Endothelial cell of umbilical vein (primary cell): ENCODE measurements at regions not wholly inside any gene's neighbourhood (a gene's known extent, or its start where the extent isn't known, plus 50 kb on each side); places are given as distances from the start of the nearest gene placed in this dataset.

Source experiments
- BruUV-seq: library from RNA; stranded (reverse); fragments of 400-500 nt; replicated peaks from 2 replicates; lab custom pipeline; 2021; lab: Mats Ljungman, UMichigan
- CTCF ChIA-PET: fragments of 300-600, 350-600 bp; sonication (Branson Sonifier 250); formaldehyde crosslinking; loops from one replicate; lab custom pipeline; 2021; ENCODE audit warnings: antibody characterized with exemption, inconsistent platforms; lab: Charles Lee
- POLR2A ChIA-PET: fragments of 300-600, 350-600 bp; sonication (Branson Sonifier 250); formaldehyde crosslinking; loops from one replicate; lab custom pipeline; 2021; ENCODE audit warnings: antibody characterized with exemption, inconsistent platforms; lab: Charles Lee
- DNase-seq: peaks from one replicate; pipeline ENCODE4 v3.0.0-alpha.2; 2011; ENCODE audit warnings: low read depth, low spot score
- FAIRE-seq: peaks from 2 replicates; lab custom pipeline; 2011; peaks lifted over from hg19 to GRCh38; lab: Jason Lieb, UNC
- H2AFZ ChIP-seq: 2 replicates; pipeline ENCODE4 v1.6.0; 2012; ENCODE audit warnings: low read depth, low read length, control low read depth, inconsistent platforms
- H3K27ac ChIP-seq: 2 replicates; pipeline ENCODE4 v1.5.1; 2011; ENCODE audit warnings: low read depth, mild to moderate bottlenecking, control low read depth, low read length, moderate library complexity; ENCODE audit not compliant: insufficient read depth
- H3K27me3 ChIP-seq, 2 experiments: 2 replicates each; pipeline versions ENCODE4 v1.6.0 to v1.6.1; 2011; ENCODE audit warnings: low read length in 2 of 2, mixed read lengths in 1 of 2; ENCODE audit not compliant: control insufficient read depth in 2 of 2, insufficient read depth in 2 of 2
- H3K36me3 ChIP-seq, 2 experiments: 2 replicates in 1 of 2; 3 replicates in 1 of 2; pipeline ENCODE4 v1.5.1; 2011; ENCODE audit warnings: low read length in 2 of 2, mild to moderate bottlenecking in 1 of 2, moderate library complexity in 1 of 2; ENCODE audit not compliant: control insufficient read depth in 2 of 2, insufficient read depth in 2 of 2; ENCODE audit errors: extremely low read depth in 1 of 2
- H3K4me1 ChIP-seq: 3 replicates; pipeline ENCODE4 v1.5.1; 2011; ENCODE audit warnings: mild to moderate bottlenecking, low read length; ENCODE audit not compliant: control insufficient read depth, insufficient read depth; ENCODE audit errors: extremely low read depth
- H3K4me2 ChIP-seq: 2 replicates; pipeline ENCODE4 v1.6.1; 2011; ENCODE audit warnings: low read length, control low read depth, mixed read lengths; ENCODE audit not compliant: insufficient read depth
- H3K4me3 ChIP-seq, 3 experiments: fragments of 200-600 bp in 1 of 3; sonication (generic), shearing (Covaris generic) in 1 of 3; replicated peaks in 1 of 3; 2 replicates each; pipeline ENCODE4 v1.5.1; 2011 to 2016; ENCODE audit warnings: control low read depth in 3 of 3, low read length in 3 of 3, mild to moderate bottlenecking in 2 of 3, inconsistent platforms in 1 of 3, low read depth in 1 of 3, moderate library complexity in 1 of 3; ENCODE audit not compliant: insufficient read depth in 1 of 3
- H3K79me2 ChIP-seq: 2 replicates; pipeline ENCODE4 v1.6.0; 2012; ENCODE audit warnings: low read length, inconsistent platforms; ENCODE audit not compliant: control insufficient read depth, insufficient read depth
- H3K9ac ChIP-seq: replicated peaks from 2 replicates; pipeline ENCODE3; 2011; ENCODE audit warnings: low read length, control low read depth; ENCODE audit not compliant: insufficient read depth; ENCODE audit errors: extremely low read depth
- H3K9me1 ChIP-seq: replicated peaks from 3 replicates; pipeline ENCODE4 v1.6.0; 2011; ENCODE audit warnings: mild to moderate bottlenecking, low read length; ENCODE audit not compliant: control insufficient read depth, insufficient read depth; ENCODE audit errors: extremely low read depth
- H3K9me3 ChIP-seq: replicated peaks from 2 replicates; pipeline ENCODE4 v1.5.1; 2012; ENCODE audit warnings: low read length, inconsistent platforms; ENCODE audit not compliant: control insufficient read depth, insufficient read depth
- H4K20me1 ChIP-seq: replicated peaks from 2 replicates; pipeline ENCODE3; 2011; ENCODE audit warnings: mild to moderate bottlenecking, low read length; ENCODE audit not compliant: control insufficient read depth, insufficient read depth; ENCODE audit errors: extremely low read depth
- EZH2 ChIP-seq: IDR thresholded peaks from 2 replicates; pipeline ENCODE4 v1.6.1; 2012; ENCODE audit warnings: borderline replicate concordance, low read depth, mild to moderate bottlenecking, moderate library complexity, low read length, inconsistent platforms; ENCODE audit not compliant: severe bottlenecking
- FOS ChIP-seq: IDR thresholded peaks from 2 replicates; pipeline ENCODE4 v1.6.1; 2011; ENCODE audit warnings: mild to moderate bottlenecking, low read length, moderate library complexity, borderline replicate concordance; ENCODE audit not compliant: insufficient read depth
- GATA2 ChIP-seq: IDR thresholded peaks from 2 replicates; pipeline ENCODE4 v1.7.0; 2011; ENCODE audit warnings: low read depth, mild to moderate bottlenecking, moderate library complexity, mixed read lengths, low read length; ENCODE audit not compliant: insufficient read length, insufficient read depth
- JUN ChIP-seq: IDR thresholded peaks from 2 replicates; pipeline ENCODE4 v1.6.1; 2011; ENCODE audit warnings: borderline replicate concordance, low read depth; ENCODE audit not compliant: insufficient read length, insufficient read depth
- MYC ChIP-seq: IDR thresholded peaks from one replicate; pipeline ENCODE4 v1.6.1; 2011; ENCODE audit warnings: mild to moderate bottlenecking, low read depth, low read length
- POLR2A ChIP-seq: IDR thresholded peaks from 2 replicates; pipeline ENCODE4 v1.6.1; 2012; ENCODE audit warnings: low read depth, mild to moderate bottlenecking, control low read depth, low read length
- POLR2AphosphoS5 ChIP-seq: IDR thresholded peaks from 2 replicates; pipeline ENCODE4 v1.6.1; 2012; ENCODE audit warnings: low read depth, mild to moderate bottlenecking, control low read depth, low read length, moderate library complexity; ENCODE audit not compliant: insufficient read depth
- dilution Hi-C: fragments of 300-500 bp; cut with MboI; formaldehyde crosslinking; loops from one replicate; pipeline ENCODE4 v1.15.0; 2019; ENCODE audit warnings: low sequenced_read_pairs; ENCODE audit not compliant: extremely low pct_ligation_motif_present
- intact Hi-C: fragments of 100-400 bp; cut with micrococcal nuclease; formaldehyde crosslinking; loops from one replicate; pipeline ENCODE4 v1.10.0; 2022
- TF ChIP-seq, protein P1 (sequence below): IDR thresholded peaks from 2 replicates; pipeline ENCODE4 v1.6.1; 2011; ENCODE audit not compliant: insufficient read depth, insufficient read length
- TF ChIP-seq, protein P2 (sequence below), 2 donors: IDR thresholded peaks; 1 replicate in 1 of 2; 2 replicates in 1 of 2; pipeline ENCODE4 v1.5.1; 2011; ENCODE audit warnings: low read length in 2 of 2, mild to moderate bottlenecking in 2 of 2, moderate library complexity in 2 of 2, control low read depth in 1 of 2, inconsistent platforms in 1 of 2, low read depth in 1 of 2; ENCODE audit not compliant: insufficient read depth in 1 of 2; ENCODE audit errors: extremely low read depth in 1 of 2

DNA sequence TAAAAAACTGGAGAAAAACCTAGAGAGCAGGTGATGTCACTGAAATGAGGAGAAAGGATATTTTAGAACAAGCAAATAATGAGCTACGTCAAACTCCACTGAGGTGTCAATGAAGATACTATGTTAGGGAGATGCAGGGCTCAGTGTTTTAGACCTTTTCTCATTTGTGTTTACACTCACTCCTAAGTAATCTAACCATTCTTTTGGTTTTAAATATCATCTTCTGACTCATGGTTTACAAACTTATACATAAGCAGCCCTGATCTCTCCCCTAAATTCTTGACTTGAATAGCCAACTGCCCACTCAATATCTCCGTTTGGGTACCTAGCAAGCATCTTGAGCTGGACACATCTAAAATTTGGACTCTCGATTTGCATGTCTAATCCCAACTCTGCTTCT lies 272.4 kb downstream of the MEF2C start:
- Histone ChIP-seq H3K9ac (no peak overlapping the region), H3K36me3 (no peaks in the 10 kb centered on the region), H3K9me3 (no peaks in the 10 kb centered on the region), H3K4me1 (no peaks in the 10 kb centered on the region), H3K79me2 (no peaks in the 10 kb centered on the region), H3K9me1 (no peaks in the 10 kb centered on the region), H3K27ac (no peak overlapping the region), H4K20me1 (no peaks in the 10 kb centered on the region), H3K4me3 (no peak overlapping the region), H2AFZ (no peak overlapping the region), H3K4me2 (no peak overlapping the region), H3K27me3 (no peaks in the 10 kb centered on the region)
- no peak for DNase-seq
- intact Hi-C loops (no loop called here), dilution Hi-C loops (no loop called here)
- FAIRE-seq = no peak
- POLR2A ChIA-PET = no interaction called here
- no TSS peak for BruUV-seq
- TF ChIP-seq JUN (no peak), POLR2A (no peak), MYC (no peak), POLR2AphosphoS5 (no peak), GATA2 (no peak), FOS (no peak), EZH2 (no peak)
- TF ChIP-seq, protein P1, sequence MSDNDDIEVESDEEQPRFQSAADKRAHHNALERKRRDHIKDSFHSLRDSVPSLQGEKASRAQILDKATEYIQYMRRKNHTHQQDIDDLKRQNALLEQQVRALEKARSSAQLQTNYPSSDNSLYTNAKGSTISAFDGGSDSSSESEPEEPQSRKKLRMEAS = no peak
- TF ChIP-seq, protein P2, sequence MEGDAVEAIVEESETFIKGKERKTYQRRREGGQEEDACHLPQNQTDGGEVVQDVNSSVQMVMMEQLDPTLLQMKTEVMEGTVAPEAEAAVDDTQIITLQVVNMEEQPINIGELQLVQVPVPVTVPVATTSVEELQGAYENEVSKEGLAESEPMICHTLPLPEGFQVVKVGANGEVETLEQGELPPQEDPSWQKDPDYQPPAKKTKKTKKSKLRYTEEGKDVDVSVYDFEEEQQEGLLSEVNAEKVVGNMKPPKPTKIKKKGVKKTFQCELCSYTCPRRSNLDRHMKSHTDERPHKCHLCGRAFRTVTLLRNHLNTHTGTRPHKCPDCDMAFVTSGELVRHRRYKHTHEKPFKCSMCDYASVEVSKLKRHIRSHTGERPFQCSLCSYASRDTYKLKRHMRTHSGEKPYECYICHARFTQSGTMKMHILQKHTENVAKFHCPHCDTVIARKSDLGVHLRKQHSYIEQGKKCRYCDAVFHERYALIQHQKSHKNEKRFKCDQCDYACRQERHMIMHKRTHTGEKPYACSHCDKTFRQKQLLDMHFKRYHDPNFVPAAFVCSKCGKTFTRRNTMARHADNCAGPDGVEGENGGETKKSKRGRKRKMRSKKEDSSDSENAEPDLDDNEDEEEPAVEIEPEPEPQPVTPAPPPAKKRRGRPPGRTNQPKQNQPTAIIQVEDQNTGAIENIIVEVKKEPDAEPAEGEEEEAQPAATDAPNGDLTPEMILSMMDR (IDR thresholded peaks at IDR 0.05; ENCODE audit: extremely low read depth in 1 of 2, insufficient read depth in 1 of 2, low read depth in 1 of 2, low read length in 2 of 2) = no peak
- CTCF ChIA-PET = no interaction called here
